BLaER1 (cell line): ENCODE measurements at regions not wholly inside any gene's neighbourhood (a gene's known extent, or its start where the extent isn't known, plus 50 kb on each side); places are given as distances from the start of the nearest gene placed in this dataset.

ENCODE experiments used
- H3K27ac ChIP-seq: shearing (Covaris generic); formaldehyde crosslinking; 2 replicates; pipeline ENCODE4 v1.8.1; 2022
- H3K27me3 ChIP-seq: shearing (Covaris generic); formaldehyde crosslinking; 2 replicates; pipeline ENCODE4 v1.8.1; 2022
- H3K36me3 ChIP-seq: shearing (Covaris generic); formaldehyde crosslinking; 2 replicates; pipeline ENCODE4 v1.8.1; 2022
- H3K4me1 ChIP-seq: shearing (Covaris generic); formaldehyde crosslinking; 2 replicates; pipeline ENCODE4 v1.8.1; 2022
- H3K4me2 ChIP-seq: shearing (Covaris generic); formaldehyde crosslinking; 2 replicates; pipeline ENCODE4 v1.8.1; 2022
- H3K4me3 ChIP-seq: shearing (Covaris generic); formaldehyde crosslinking; 2 replicates; pipeline ENCODE4 v1.8.1; 2022
- H3K9ac ChIP-seq: shearing (Covaris generic); formaldehyde crosslinking; 2 replicates; pipeline ENCODE4 v1.8.1; 2022
- H3K9me3 ChIP-seq: shearing (Covaris generic); formaldehyde crosslinking; 2 replicates; pipeline ENCODE4 v1.8.1; 2022
- H4K20me1 ChIP-seq: shearing (Covaris generic); formaldehyde crosslinking; 2 replicates; pipeline ENCODE4 v1.8.1; 2022
- Cebpa-rat ChIP-seq: shearing (Covaris generic); IDR thresholded peaks from 2 replicates; pipeline ENCODE4 v1.8.1; 2022

GRCh38 chr7:4436936-4437335, 245.2 kb upstream of the FOXK1 start:
- H3K9ac ChIP-seq = no peak overlapping the region
- H3K27ac ChIP-seq = no peak overlapping the region
- H3K9me3 ChIP-seq = no peaks in the 10 kb centered on the region
- no peaks in the 10 kb centered on the region for H3K36me3 ChIP-seq
- TF ChIP-seq Cebpa-rat = no peak
- H3K4me2 ChIP-seq = no peak overlapping the region
- no peaks in the 10 kb centered on the region for H3K27me3 ChIP-seq
- H3K4me3 ChIP-seq = no peak overlapping the region
- H4K20me1 ChIP-seq = no peaks in the 10 kb centered on the region
- H3K4me1 ChIP-seq = no peaks in the 10 kb centered on the region

- H3K27me3 ChIP-seq = no peaks in the 10 kb centered on the region
Observed at GRCh38 chr7:4437916-4438315, 244.2 kb upstream of the FOXK1 start.

GRCh38 chr7:4438723-4439245, 243.3 kb upstream of the FOXK1 start:
- Histone ChIP-seq H3K27me3 (no peaks in the 10 kb centered on the region), H3K4me2 (no peak overlapping the region), H3K4me1 (no peaks in the 10 kb centered on the region), H3K36me3 (no peaks in the 10 kb centered on the region), H3K9ac (no peak overlapping the region), H3K4me3 (no peak overlapping the region), H3K9me3 (no peaks in the 10 kb centered on the region), H3K27ac (no peak overlapping the region), H4K20me1 (no peaks in the 10 kb centered on the region)
- TF ChIP-seq Cebpa-rat = no peak

More at GRCh38 chr7:4437916-4438315, 244.2 kb upstream of the FOXK1 start:
- Histone ChIP-seq H3K4me1 (no peaks in the 10 kb centered on the region), H3K4me2 (no peak overlapping the region), H3K9me3 (no peaks in the 10 kb centered on the region), H3K9ac (no peak overlapping the region), H3K4me3 (no peak overlapping the region), H3K27ac (no peak overlapping the region), H4K20me1 (no peaks in the 10 kb centered on the region), H3K36me3 (no peaks in the 10 kb centered on the region)
- no peak for TF ChIP-seq Cebpa-rat

- Histone ChIP-seq H3K9me3 (no peaks in the 10 kb centered on the region), H3K27me3 (no peaks in the 10 kb centered on the region), H3K4me1 (no peaks in the 10 kb centered on the region), H3K9ac (no peak overlapping the region), H3K4me2 (no peak overlapping the region), H3K36me3 (no peaks in the 10 kb centered on the region), H3K4me3 (no peak overlapping the region), H4K20me1 (no peaks in the 10 kb centered on the region), H3K27ac (no peak overlapping the region)
- no peak for TF ChIP-seq Cebpa-rat
Observed at GRCh38 chr7:4439444-4439843, 242.7 kb upstream of the FOXK1 start.

GRCh38 chr7:4444106-4444505, 238.0 kb upstream of the FOXK1 start:
- H3K4me2 ChIP-seq = no peak overlapping the region

GRCh38 chr7:4445777-4446176, 236.3 kb upstream of the FOXK1 start:
- Histone ChIP-seq H3K27me3 (no peaks in the 10 kb centered on the region), H3K4me2 (no peak overlapping the region), H3K36me3 (no peaks in the 10 kb centered on the region), H4K20me1 (no peaks in the 10 kb centered on the region), H3K9me3 (no peaks in the 10 kb centered on the region), H3K4me1 (no peaks in the 10 kb centered on the region), H3K9ac (no peak overlapping the region), H3K27ac (no peak overlapping the region), H3K4me3 (no peak overlapping the region)
- no peak for TF ChIP-seq Cebpa-rat

More at GRCh38 chr7:4444106-4444505, 238.0 kb upstream of the FOXK1 start:
- Histone ChIP-seq H3K4me3 (no peak overlapping the region), H3K4me1 (no peaks in the 10 kb centered on the region), H3K9ac (no peak overlapping the region), H3K27me3 (no peaks in the 10 kb centered on the region), H3K9me3 (no peaks in the 10 kb centered on the region), H3K36me3 (no peaks in the 10 kb centered on the region), H4K20me1 (no peaks in the 10 kb centered on the region), H3K27ac (no peak overlapping the region)
- TF ChIP-seq Cebpa-rat = no peak

GRCh38 chr7:4449263-4449662, 232.8 kb upstream of the FOXK1 start:
- Histone ChIP-seq H3K9me3 (no peaks in the 10 kb centered on the region), H3K4me3 (no peak overlapping the region)
- no peak for TF ChIP-seq Cebpa-rat

GRCh38 chr7:4450483-4450882, 231.6 kb upstream of the FOXK1 start:
- no peaks in the 10 kb centered on the region for H3K27me3 ChIP-seq
- no peak overlapping the region for H3K4me3 ChIP-seq
- H3K4me2 ChIP-seq = no peak overlapping the region
- no peaks in the 10 kb centered on the region for H4K20me1 ChIP-seq
- no peaks in the 10 kb centered on the region for H3K4me1 ChIP-seq
- no peak overlapping the region for H3K9ac ChIP-seq
- no peak for TF ChIP-seq Cebpa-rat
- no peaks in the 10 kb centered on the region for H3K36me3 ChIP-seq
- no peaks in the 10 kb centered on the region for H3K9me3 ChIP-seq
- no peak overlapping the region for H3K27ac ChIP-seq

More at GRCh38 chr7:4449263-4449662, 232.8 kb upstream of the FOXK1 start:
- H3K27ac ChIP-seq = no peak overlapping the region
- no peaks in the 10 kb centered on the region for H3K36me3 ChIP-seq
- H3K27me3 ChIP-seq = no peaks in the 10 kb centered on the region
- no peak overlapping the region for H3K9ac ChIP-seq
- no peaks in the 10 kb centered on the region for H3K4me1 ChIP-seq
- no peak overlapping the region for H3K4me2 ChIP-seq
- H4K20me1 ChIP-seq = no peaks in the 10 kb centered on the region

- Histone ChIP-seq H3K27ac (no peak overlapping the region), H3K9me3 (peaks cover 5% of the 10 kb centered on the region; the same call in 1 of the 2 replicates), H4K20me1 (no peaks in the 10 kb centered on the region), H3K9ac (no peak overlapping the region), H3K4me3 (no peak overlapping the region), H3K4me2 (no peak overlapping the region), H3K36me3 (no peaks in the 10 kb centered on the region), H3K4me1 (no peaks in the 10 kb centered on the region), H3K27me3 (no peaks in the 10 kb centered on the region)
- TF ChIP-seq Cebpa-rat = no peak
Observed at GRCh38 chr7:4460597-4460996, 221.5 kb upstream of the FOXK1 start.

GRCh38 chr7:4461531-4461930, 220.6 kb upstream of the FOXK1 start:
- Histone ChIP-seq H3K36me3 (no peaks in the 10 kb centered on the region), H3K9ac (no peak overlapping the region), H3K27me3 (no peaks in the 10 kb centered on the region), H3K9me3 (peaks cover 5% of the 10 kb centered on the region; the same call in 1 of the 2 replicates), H3K4me1 (no peaks in the 10 kb centered on the region), H3K4me2 (no peak overlapping the region), H3K27ac (no peak overlapping the region), H3K4me3 (no peak overlapping the region), H4K20me1 (no peaks in the 10 kb centered on the region)
- no peak for TF ChIP-seq Cebpa-rat
